Epithelial cell of esophagus (primary cell): ENCODE measurements at regions not wholly inside any gene's neighbourhood (a gene's known extent, or its start where the extent isn't known, plus 50 kb on each side); places are given as distances from the start of the nearest gene placed in this dataset.

Experiments
- DNase-seq: peaks from one replicate; pipeline ENCODE4 v3.0.0; 2010; ENCODE audit warnings: low read depth
- H3K4me3 ChIP-seq: 2 replicates; pipeline ENCODE4 v1.5.1; 2011; ENCODE audit warnings: mild to moderate bottlenecking, low read length, control low read depth
- CTCF ChIP-seq: IDR thresholded peaks from 2 replicates; pipeline ENCODE4 v1.5.1; 2011; ENCODE audit warnings: low read depth, mild to moderate bottlenecking, low read length, control low read depth, inconsistent platforms; ENCODE audit not compliant: insufficient read depth; ENCODE audit errors: missing control alignments

- no peak for TF ChIP-seq CTCF
- no peak for DNase-seq
- no peak overlapping the region for H3K4me3 ChIP-seq
Measured at GRCh38 chr7:156430109-156430508, 210.5 kb upstream of the RNF32 start.

- H3K4me3 ChIP-seq, result no peak overlapping the region
- no peak for TF ChIP-seq CTCF
- DNase-seq, result no peak
Measured at GRCh38 chr7:156429514-156429913, 211.1 kb upstream of the RNF32 start.

GRCh38 chr7:156423876-156424275, 216.7 kb upstream of the RNF32 start:
- DNase-seq, result no peak
- no peak for TF ChIP-seq CTCF
- no peak overlapping the region for H3K4me3 ChIP-seq

GRCh38 chr7:156420496-156420895, 220.1 kb upstream of the RNF32 start:
- H3K4me3 ChIP-seq, result no peak overlapping the region
- no peak for TF ChIP-seq CTCF
- DNase-seq, result no peak

GRCh38 chr7:156419782-156420181, 220.8 kb upstream of the RNF32 start:
- H3K4me3 ChIP-seq, result no peak overlapping the region
- no peak for DNase-seq
- TF ChIP-seq CTCF, result no peak

- DNase-seq, result no peak
- H3K4me3 ChIP-seq, result no peak overlapping the region
- TF ChIP-seq CTCF, result no peak
Measured at GRCh38 chr7:156402255-156402654, 238.3 kb upstream of the RNF32 start.

GRCh38 chr7:156401617-156402016, 239.0 kb upstream of the RNF32 start:
- no peak overlapping the region for H3K4me3 ChIP-seq
- no peak for TF ChIP-seq CTCF
- no peak for DNase-seq
